ENCODE measurements at regions not wholly inside any gene's neighbourhood (a gene's known extent, or its start where the extent isn't known, plus 50 kb on each side); places are given as distances from the start of the nearest gene placed in this dataset.

DNA sequence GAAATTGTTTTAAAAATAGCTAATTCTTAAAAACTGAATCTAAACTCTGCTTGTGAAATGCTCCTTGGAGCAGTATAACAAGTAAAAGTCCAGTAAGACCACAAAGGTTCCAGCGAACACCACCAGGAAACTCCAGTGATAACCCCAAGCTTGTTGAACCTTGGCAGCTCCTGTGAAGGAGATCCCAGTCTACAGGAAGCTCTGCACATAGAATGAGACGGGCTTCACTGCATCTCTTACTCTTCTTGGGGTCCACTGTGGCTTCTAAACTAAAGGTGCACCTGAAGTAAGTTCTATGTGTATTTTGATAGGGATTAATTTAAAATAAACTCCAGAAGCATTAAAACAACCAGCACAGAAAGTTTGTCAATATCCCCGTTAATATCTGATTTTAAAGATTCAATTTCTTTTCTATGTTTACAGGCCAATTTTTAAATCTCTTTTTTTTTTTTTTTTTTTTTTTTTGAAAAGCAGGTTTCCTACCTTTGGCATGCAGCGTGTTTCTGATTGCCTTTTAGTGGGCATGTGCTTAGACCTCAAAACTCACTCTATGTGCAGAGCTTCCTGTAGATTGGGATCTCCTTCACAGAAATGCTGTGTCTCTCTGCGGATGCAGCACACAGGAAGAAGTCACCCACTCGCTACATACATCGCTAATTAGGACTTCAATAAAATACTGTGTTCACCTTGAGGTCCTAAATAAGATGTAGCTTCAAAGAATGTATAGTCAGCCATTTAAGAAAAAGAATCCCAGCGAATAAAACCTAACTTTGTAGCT lies 508.5 kb downstream of the KLF12 start:
- no peak overlapping the region for H3K4me3 ChIP-seq

DNA sequence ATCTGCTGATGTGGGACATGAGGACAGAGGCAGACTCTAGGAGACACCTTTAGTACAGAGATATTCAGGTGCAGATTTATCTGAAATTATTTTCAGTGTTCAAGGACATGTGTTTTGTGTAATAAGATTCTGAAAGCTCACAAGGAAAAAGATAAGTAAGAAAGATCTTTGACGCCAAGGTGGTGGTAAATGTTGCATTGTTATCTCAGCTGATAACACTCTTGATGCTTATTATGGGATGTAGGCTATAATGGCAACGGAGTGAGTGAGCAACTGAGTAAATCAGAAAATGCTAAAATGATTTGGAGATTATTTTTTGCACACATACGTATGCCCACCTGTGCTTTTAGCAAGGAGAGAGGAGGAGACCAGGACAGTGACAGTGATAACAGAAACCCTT lies 510.9 kb downstream of the KLF12 start:
- DNase-seq, result no peak

More for the DNA sequence above, 508.5 kb downstream of the KLF12 start:
- TF ChIP-seq, protein P1, sequence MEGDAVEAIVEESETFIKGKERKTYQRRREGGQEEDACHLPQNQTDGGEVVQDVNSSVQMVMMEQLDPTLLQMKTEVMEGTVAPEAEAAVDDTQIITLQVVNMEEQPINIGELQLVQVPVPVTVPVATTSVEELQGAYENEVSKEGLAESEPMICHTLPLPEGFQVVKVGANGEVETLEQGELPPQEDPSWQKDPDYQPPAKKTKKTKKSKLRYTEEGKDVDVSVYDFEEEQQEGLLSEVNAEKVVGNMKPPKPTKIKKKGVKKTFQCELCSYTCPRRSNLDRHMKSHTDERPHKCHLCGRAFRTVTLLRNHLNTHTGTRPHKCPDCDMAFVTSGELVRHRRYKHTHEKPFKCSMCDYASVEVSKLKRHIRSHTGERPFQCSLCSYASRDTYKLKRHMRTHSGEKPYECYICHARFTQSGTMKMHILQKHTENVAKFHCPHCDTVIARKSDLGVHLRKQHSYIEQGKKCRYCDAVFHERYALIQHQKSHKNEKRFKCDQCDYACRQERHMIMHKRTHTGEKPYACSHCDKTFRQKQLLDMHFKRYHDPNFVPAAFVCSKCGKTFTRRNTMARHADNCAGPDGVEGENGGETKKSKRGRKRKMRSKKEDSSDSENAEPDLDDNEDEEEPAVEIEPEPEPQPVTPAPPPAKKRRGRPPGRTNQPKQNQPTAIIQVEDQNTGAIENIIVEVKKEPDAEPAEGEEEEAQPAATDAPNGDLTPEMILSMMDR (IDR thresholded peaks at IDR 0.05), result no peak
- TF ChIP-seq EP300 (IDR thresholded peaks at IDR 0.05), result no peak
- TF ChIP-seq POLR2A (IDR thresholded peaks at IDR 0.05), result no peak
- no peaks in the 10 kb centered on the region for H3K4me1 ChIP-seq (ENCODE audit: insufficient read depth)
- intact Hi-C loops (cut with DNase I), result no loop called here
- H3K9me3 ChIP-seq, result no peaks in the 10 kb centered on the region
- 78 to 94% (median 85%) methylated on average over 8 of the region's 8 CpGs for WGBS, 3 donors
- no peaks in the 10 kb centered on the region for H3K27me3 ChIP-seq
- no peaks in the 10 kb centered on the region for H3K36me3 ChIP-seq
- no peak overlapping the region for H3K27ac ChIP-seq
- DNase-seq, result no peak

DNA sequence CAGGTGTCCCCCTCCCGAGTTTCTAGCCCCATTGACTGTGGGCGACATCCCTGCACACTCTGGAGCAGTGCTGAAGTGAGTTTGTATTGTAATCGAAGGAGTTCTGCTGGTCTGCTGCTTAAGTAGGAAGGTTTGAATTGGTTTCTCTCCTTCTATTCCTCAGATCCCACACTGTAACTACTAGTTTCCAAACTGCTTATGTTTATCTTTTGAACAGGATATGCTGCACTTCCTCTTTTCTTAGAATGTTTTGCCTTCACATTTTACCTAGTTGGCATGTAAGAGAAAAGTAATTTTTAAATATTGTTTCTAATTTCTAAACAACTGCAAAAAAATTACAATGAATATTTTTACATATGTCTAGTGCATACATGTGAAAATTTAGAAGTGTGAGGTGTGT lies 511.8 kb downstream of the KLF12 start:
- no peak overlapping the region for H3K4me3 ChIP-seq
- H3K36me3 ChIP-seq, result no peaks in the 10 kb centered on the region
- H3K27ac ChIP-seq, result no peak overlapping the region
- WGBS, 3 donors, result 9 to 52% (median 16%) methylated on average over 3 of the region's 3 CpGs
- H3K27me3 ChIP-seq, result no peaks in the 10 kb centered on the region
- no peaks in the 10 kb centered on the region for H3K4me1 ChIP-seq (ENCODE audit: insufficient read depth)
- no peaks in the 10 kb centered on the region for H3K9me3 ChIP-seq
- intact Hi-C loops (cut with DNase I), result no loop called here
- no peak for DNase-seq
- no peak for TF ChIP-seq EP300 (IDR thresholded peaks at IDR 0.05)
- TF ChIP-seq POLR2A (IDR thresholded peaks at IDR 0.05), result no peak
- TF ChIP-seq, protein P1 (IDR thresholded peaks at IDR 0.05), result no peak

More for the DNA sequence above, 510.9 kb downstream of the KLF12 start:
- 57 to 65% (median 58%) methylated on average over 3 of the region's 3 CpGs for WGBS, 3 donors
- Histone ChIP-seq H3K27ac (no peak overlapping the region), H3K9me3 (no peaks in the 10 kb centered on the region), H3K4me1 (ENCODE audit: insufficient read depth) (no peaks in the 10 kb centered on the region), H3K36me3 (no peaks in the 10 kb centered on the region), H3K27me3 (no peaks in the 10 kb centered on the region), H3K4me3 (no peak overlapping the region)
- intact Hi-C loops (cut with DNase I), result no loop called here
- TF ChIP-seq, protein P1 (IDR thresholded peaks at IDR 0.05), result no peak
- TF ChIP-seq EP300 (IDR thresholded peaks at IDR 0.05) (no peak), POLR2A (IDR thresholded peaks at IDR 0.05) (no peak)

DNA sequence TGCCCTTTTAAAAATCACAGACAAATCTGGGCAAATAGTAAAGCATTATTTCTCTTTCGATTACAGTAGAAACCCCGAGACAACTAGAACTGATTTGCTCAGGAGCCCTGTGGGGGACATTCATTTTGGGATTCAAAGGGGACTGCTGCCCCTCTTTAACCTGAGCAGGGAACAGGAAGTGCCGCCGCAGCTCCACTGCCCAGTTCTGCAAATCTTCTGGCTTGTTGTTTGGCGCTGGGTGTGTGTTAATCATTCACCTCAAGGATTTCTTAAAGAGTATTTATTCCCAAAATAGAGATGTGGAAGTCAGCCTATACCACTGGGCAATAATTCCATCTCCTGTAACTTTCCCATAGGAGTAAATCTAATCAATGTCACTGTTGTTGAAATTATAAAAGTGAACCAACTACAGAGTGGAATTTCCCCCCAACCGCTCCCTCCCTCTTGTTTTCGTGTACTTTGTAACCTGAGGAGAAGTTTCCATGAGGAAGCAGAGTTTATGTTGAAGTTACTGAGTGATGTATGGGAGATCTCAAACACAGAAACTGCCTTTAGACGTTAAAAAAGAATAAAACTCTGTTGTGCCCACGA lies 515.8 kb downstream of the KLF12 start:
- WGBS, 3 donors, result 61 to 72% (median 65%) methylated on average over 9 of the region's 9 CpGs
- no peak overlapping the region for H3K27ac ChIP-seq
- no peak overlapping the region for H3K4me3 ChIP-seq
- no peaks in the 10 kb centered on the region for H3K9me3 ChIP-seq
- intact Hi-C loops (cut with DNase I), result no loop called here
- H3K27me3 ChIP-seq, result no peaks in the 10 kb centered on the region
- H3K4me1 ChIP-seq (ENCODE audit: insufficient read depth), result no peaks in the 10 kb centered on the region
- H3K36me3 ChIP-seq, result no peaks in the 10 kb centered on the region
- TF ChIP-seq POLR2A (IDR thresholded peaks at IDR 0.05), result no peak
- no peak for TF ChIP-seq EP300 (IDR thresholded peaks at IDR 0.05)
- DNase-seq, result no peak

DNA sequence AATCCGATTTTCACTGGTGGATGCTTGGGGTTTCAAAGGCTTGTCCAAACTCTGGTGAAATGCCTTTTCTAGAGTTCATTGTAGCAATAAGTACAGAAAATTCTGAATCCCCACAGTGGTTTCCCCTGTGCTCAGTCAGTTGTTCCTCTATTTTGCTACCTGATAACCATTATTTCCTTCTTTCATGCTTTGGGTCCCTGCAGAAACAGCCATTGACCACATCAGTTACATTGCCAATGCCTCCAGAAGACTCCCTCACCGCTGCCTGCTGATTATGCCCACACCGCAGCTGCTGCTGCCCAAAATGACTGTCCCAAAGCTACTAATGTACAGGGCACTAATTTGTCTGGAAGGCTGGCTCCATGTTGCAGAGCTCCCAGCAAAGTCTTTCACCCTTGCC lies 517.3 kb downstream of the KLF12 start:
- Histone ChIP-seq H3K9me3 (no peaks in the 10 kb centered on the region), H3K36me3 (no peaks in the 10 kb centered on the region), H3K27me3 (no peaks in the 10 kb centered on the region), H3K27ac (no peak overlapping the region), H3K4me1 (ENCODE audit: insufficient read depth) (no peaks in the 10 kb centered on the region), H3K4me3 (no peak overlapping the region)
- WGBS, 3 donors, result 91 to 95% (median 94%) methylated on average over 3 of the region's 3 CpGs
- DNase-seq, result no peak
- no peak for TF ChIP-seq POLR2A (IDR thresholded peaks at IDR 0.05)
- intact Hi-C loops (cut with DNase I), result no loop called here

All from ovary (tissue), 7 donors.